ENCODE measurements at regions not wholly inside any gene's neighbourhood (a gene's known extent, or its start where the extent isn't known, plus 50 kb on each side); places are given as distances from the start of the nearest gene placed in this dataset.

GRCh38 chr3:147760941-147761340 is 351.8 kb downstream of the ZIC1 start:
- no peaks in the 10 kb centered on the region for H3K36me3 ChIP-seq (ENCODE audit: control insufficient read depth in 2 of 2, insufficient read depth in 2 of 2, low read length in 2 of 2)
- no peak overlapping the region for H3K4me3 ChIP-seq (ENCODE audit: low read length in 2 of 2)
- no peak overlapping the region for H3K9ac ChIP-seq (ENCODE audit: low read depth in 1 of 2, low read length in 2 of 2)
- H3K27ac ChIP-seq (ENCODE audit: low read depth in 2 of 2, low read length in 2 of 2), result no peak overlapping the region
- H3K4me1 ChIP-seq (ENCODE audit: control insufficient read depth in 2 of 2, insufficient read depth in 2 of 2, low read length in 2 of 2), result no peaks in the 10 kb centered on the region
- H3K27me3 ChIP-seq (ENCODE audit: control insufficient read depth in 2 of 2, insufficient read depth in 2 of 2, low read length in 2 of 2), result no peaks in the 10 kb centered on the region
- no peaks in the 10 kb centered on the region for H3K9me3 ChIP-seq (ENCODE audit: control insufficient read depth in 2 of 2, low read length in 2 of 2)

DNA sequence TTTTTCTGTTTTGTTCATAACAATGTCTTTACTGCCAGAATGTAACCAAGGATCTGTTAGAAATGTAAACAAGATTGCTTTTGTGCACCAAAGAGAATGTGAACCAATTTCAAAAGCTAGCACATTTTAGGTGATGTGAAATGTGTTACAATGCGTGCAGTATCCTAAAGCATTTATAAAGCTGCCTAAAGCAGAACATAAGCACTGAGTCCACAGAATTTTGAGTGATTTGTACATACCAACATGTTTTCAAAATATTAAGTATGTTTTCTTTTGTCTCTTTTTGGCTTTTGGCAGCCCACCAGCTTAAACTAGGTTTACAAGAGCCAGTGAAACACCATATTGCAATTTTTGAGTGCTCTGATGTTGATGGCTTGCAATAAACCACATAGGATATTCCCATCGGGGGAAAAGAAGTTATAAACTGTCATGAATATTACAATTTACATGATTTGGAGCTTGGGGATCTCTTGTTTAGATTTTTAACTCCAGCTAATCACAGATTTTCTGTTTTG is 364.0 kb downstream of the ZIC1 start:
- Histone ChIP-seq H3K36me3 (ENCODE audit: control insufficient read depth in 2 of 2, insufficient read depth in 2 of 2, low read length in 2 of 2) (no peaks in the 10 kb centered on the region), H3K4me1 (ENCODE audit: control insufficient read depth in 2 of 2, insufficient read depth in 2 of 2, low read length in 2 of 2) (peaks cover 0 to 2% of the 10 kb centered on the region in 2 donors), H3K9ac (ENCODE audit: low read depth in 1 of 2, low read length in 2 of 2) (no peak overlapping the region), H3K9me3 (ENCODE audit: control insufficient read depth in 2 of 2, low read length in 2 of 2) (no peaks in the 10 kb centered on the region), H3K27ac (ENCODE audit: low read depth in 2 of 2, low read length in 2 of 2) (no peak overlapping the region), H3K4me3 (ENCODE audit: low read length in 2 of 2) (no peak overlapping the region), H3K27me3 (ENCODE audit: control insufficient read depth in 2 of 2, insufficient read depth in 2 of 2, low read length in 2 of 2) (no peaks in the 10 kb centered on the region)

DNA sequence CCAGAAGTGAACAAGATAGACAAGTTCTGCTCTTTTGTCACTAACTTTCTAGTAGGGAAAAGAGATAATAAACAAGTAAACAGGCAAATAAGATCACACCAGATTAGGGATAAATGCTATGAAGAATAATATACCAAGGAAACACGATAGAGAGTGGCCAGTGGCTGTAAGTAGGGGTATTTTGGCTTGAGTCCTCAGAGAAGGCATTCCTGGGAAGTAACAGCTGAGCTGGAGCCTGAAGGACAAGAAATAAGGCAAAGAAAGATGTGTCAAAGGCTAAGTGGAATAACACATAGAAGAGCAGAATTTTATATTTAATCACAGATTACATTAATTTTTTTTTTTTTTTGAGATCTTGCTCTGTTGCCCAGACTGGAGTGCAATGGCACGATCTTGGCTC is 366.2 kb downstream of the ZIC1 start:
- Histone ChIP-seq H3K9me3 (ENCODE audit: control insufficient read depth in 2 of 2, low read length in 2 of 2) (no peaks in the 10 kb centered on the region), H3K4me3 (ENCODE audit: low read length in 2 of 2) (no peak overlapping the region), H3K27me3 (ENCODE audit: control insufficient read depth in 2 of 2, insufficient read depth in 2 of 2, low read length in 2 of 2) (no peaks in the 10 kb centered on the region), H3K27ac (ENCODE audit: low read depth in 2 of 2, low read length in 2 of 2) (no peak overlapping the region), H3K4me1 (ENCODE audit: control insufficient read depth in 2 of 2, insufficient read depth in 2 of 2, low read length in 2 of 2) (peaks cover 0 to 2% of the 10 kb centered on the region in 2 donors), H3K36me3 (ENCODE audit: control insufficient read depth in 2 of 2, insufficient read depth in 2 of 2, low read length in 2 of 2) (no peaks in the 10 kb centered on the region), H3K9ac (ENCODE audit: low read depth in 1 of 2, low read length in 2 of 2) (no peak overlapping the region)

GRCh38 chr3:147775816-147776530 is 366.8 kb downstream of the ZIC1 start:
- Histone ChIP-seq H3K27ac (ENCODE audit: low read depth in 2 of 2, low read length in 2 of 2) (no peak overlapping the region), H3K36me3 (ENCODE audit: control insufficient read depth in 2 of 2, insufficient read depth in 2 of 2, low read length in 2 of 2) (no peaks in the 10 kb centered on the region), H3K27me3 (ENCODE audit: control insufficient read depth in 2 of 2, insufficient read depth in 2 of 2, low read length in 2 of 2) (no peaks in the 10 kb centered on the region), H3K9me3 (ENCODE audit: control insufficient read depth in 2 of 2, low read length in 2 of 2) (no peaks in the 10 kb centered on the region), H3K4me3 (ENCODE audit: low read length in 2 of 2) (no peak overlapping the region), H3K9ac (ENCODE audit: low read depth in 1 of 2, low read length in 2 of 2) (no peak overlapping the region), H3K4me1 (ENCODE audit: control insufficient read depth in 2 of 2, insufficient read depth in 2 of 2, low read length in 2 of 2) (peaks cover 0 to 2% of the 10 kb centered on the region in 2 donors)

DNA sequence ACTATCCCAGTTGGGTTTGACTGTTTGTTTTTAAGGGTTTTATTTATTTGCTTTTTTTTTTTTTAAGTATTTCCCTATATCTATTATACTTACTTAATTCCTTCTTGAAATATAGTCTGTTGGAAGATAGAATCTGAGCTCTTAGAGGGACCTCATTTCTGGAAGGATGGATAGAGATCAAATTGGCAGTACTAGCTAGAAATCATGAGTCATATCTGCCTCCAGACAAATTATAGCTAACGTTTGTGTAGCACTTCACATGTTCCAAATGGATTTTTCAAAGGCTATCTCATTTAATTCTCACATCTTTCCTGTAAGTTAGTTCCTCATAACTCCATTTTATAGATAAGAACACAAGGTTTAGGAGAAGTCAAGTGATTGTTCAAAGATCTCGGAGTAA is 384.7 kb downstream of the ZIC1 start:
- Histone ChIP-seq H3K4me1 (ENCODE audit: control insufficient read depth in 2 of 2, insufficient read depth in 2 of 2, low read length in 2 of 2) (no peaks in the 10 kb centered on the region), H3K9me3 (ENCODE audit: control insufficient read depth in 2 of 2, low read length in 2 of 2) (no peaks in the 10 kb centered on the region), H3K27ac (ENCODE audit: low read depth in 2 of 2, low read length in 2 of 2) (no peak overlapping the region), H3K9ac (ENCODE audit: low read depth in 1 of 2, low read length in 2 of 2) (no peak overlapping the region), H3K36me3 (ENCODE audit: control insufficient read depth in 2 of 2, insufficient read depth in 2 of 2, low read length in 2 of 2) (no peaks in the 10 kb centered on the region), H3K4me3 (ENCODE audit: low read length in 2 of 2) (no peak overlapping the region), H3K27me3 (ENCODE audit: control insufficient read depth in 2 of 2, insufficient read depth in 2 of 2, low read length in 2 of 2) (no peaks in the 10 kb centered on the region)

DNA sequence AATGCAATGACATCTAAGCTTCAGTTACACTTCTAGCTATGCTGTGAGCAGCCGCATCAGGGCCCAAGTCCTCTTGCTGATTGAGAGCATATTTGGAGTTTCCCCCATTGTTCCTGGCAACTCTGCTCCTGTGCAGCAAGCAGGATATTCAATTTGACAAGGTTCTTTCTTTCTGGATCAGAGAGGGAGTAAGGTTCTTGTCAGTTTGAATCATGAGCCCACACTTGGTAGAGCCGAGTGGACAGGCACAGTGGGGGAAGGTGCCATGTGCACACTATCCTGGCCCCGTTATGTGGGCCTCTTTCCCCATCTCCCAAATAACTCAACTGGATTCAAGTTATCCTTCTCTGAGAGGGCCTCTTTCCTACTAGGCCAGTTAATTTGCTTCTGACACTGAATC is 385.4 kb downstream of the ZIC1 start:
- Histone ChIP-seq H3K9me3 (ENCODE audit: control insufficient read depth in 2 of 2, low read length in 2 of 2) (no peaks in the 10 kb centered on the region), H3K9ac (ENCODE audit: low read depth in 1 of 2, low read length in 2 of 2) (no peak overlapping the region)

GRCh38 chr3:147795418-147795817 is 386.3 kb downstream of the ZIC1 start:
- H3K4me3 ChIP-seq (ENCODE audit: low read length in 2 of 2), result no peak overlapping the region
- no peaks in the 10 kb centered on the region for H3K9me3 ChIP-seq (ENCODE audit: control insufficient read depth in 2 of 2, low read length in 2 of 2)
- no peak overlapping the region for H3K27ac ChIP-seq (ENCODE audit: low read depth in 2 of 2, low read length in 2 of 2)
- H3K27me3 ChIP-seq (ENCODE audit: control insufficient read depth in 2 of 2, insufficient read depth in 2 of 2, low read length in 2 of 2), result no peaks in the 10 kb centered on the region
- no peaks in the 10 kb centered on the region for H3K4me1 ChIP-seq (ENCODE audit: control insufficient read depth in 2 of 2, insufficient read depth in 2 of 2, low read length in 2 of 2)
- H3K9ac ChIP-seq (ENCODE audit: low read depth in 1 of 2, low read length in 2 of 2), result no peak overlapping the region
- no peaks in the 10 kb centered on the region for H3K36me3 ChIP-seq (ENCODE audit: control insufficient read depth in 2 of 2, insufficient read depth in 2 of 2, low read length in 2 of 2)

More for the DNA sequence above, 385.4 kb downstream of the ZIC1 start:
- no peak overlapping the region for H3K4me3 ChIP-seq (ENCODE audit: low read length in 2 of 2)
- H3K36me3 ChIP-seq (ENCODE audit: control insufficient read depth in 2 of 2, insufficient read depth in 2 of 2, low read length in 2 of 2), result no peaks in the 10 kb centered on the region
- no peaks in the 10 kb centered on the region for H3K4me1 ChIP-seq (ENCODE audit: control insufficient read depth in 2 of 2, insufficient read depth in 2 of 2, low read length in 2 of 2)
- H3K27ac ChIP-seq (ENCODE audit: low read depth in 2 of 2, low read length in 2 of 2), result no peak overlapping the region
- no peaks in the 10 kb centered on the region for H3K27me3 ChIP-seq (ENCODE audit: control insufficient read depth in 2 of 2, insufficient read depth in 2 of 2, low read length in 2 of 2)

DNA sequence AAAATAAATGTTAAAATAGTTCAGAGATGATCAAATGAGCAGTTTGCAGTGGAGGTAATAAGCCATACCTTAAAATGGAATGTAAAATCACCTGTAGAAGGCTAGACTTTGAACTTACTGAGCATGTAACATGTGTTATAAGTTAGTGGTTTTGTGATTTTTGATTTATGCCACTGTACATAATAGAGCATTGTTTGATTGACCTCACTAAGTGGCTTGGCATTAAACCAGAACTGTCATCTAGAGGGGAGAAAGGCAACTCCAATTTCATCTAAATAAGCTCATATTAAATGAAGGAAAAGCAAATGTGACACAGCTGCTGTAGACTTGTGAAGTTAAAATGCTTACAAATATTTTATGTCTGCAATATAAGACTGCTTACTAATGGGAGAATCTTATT is 387.9 kb downstream of the ZIC1 start:
- no peaks in the 10 kb centered on the region for H3K27me3 ChIP-seq (ENCODE audit: control insufficient read depth in 2 of 2, insufficient read depth in 2 of 2, low read length in 2 of 2)
- no peak overlapping the region for H3K9ac ChIP-seq (ENCODE audit: low read depth in 1 of 2, low read length in 2 of 2)
- no peak overlapping the region for H3K4me3 ChIP-seq (ENCODE audit: low read length in 2 of 2)
- no peaks in the 10 kb centered on the region for H3K4me1 ChIP-seq (ENCODE audit: control insufficient read depth in 2 of 2, insufficient read depth in 2 of 2, low read length in 2 of 2)
- no peak overlapping the region for H3K27ac ChIP-seq (ENCODE audit: low read depth in 2 of 2, low read length in 2 of 2)
- H3K36me3 ChIP-seq (ENCODE audit: control insufficient read depth in 2 of 2, insufficient read depth in 2 of 2, low read length in 2 of 2), result no peaks in the 10 kb centered on the region
- H3K9me3 ChIP-seq (ENCODE audit: control insufficient read depth in 2 of 2, low read length in 2 of 2), result no peaks in the 10 kb centered on the region

GRCh38 chr3:147799601-147800000 is 390.4 kb downstream of the ZIC1 start:
- no peak overlapping the region for H3K4me3 ChIP-seq (ENCODE audit: low read length in 2 of 2)
- no peaks in the 10 kb centered on the region for H3K4me1 ChIP-seq (ENCODE audit: control insufficient read depth in 2 of 2, insufficient read depth in 2 of 2, low read length in 2 of 2)
- no peaks in the 10 kb centered on the region for H3K27me3 ChIP-seq (ENCODE audit: control insufficient read depth in 2 of 2, insufficient read depth in 2 of 2, low read length in 2 of 2)
- no peaks in the 10 kb centered on the region for H3K9me3 ChIP-seq (ENCODE audit: control insufficient read depth in 2 of 2, low read length in 2 of 2)
- H3K36me3 ChIP-seq (ENCODE audit: control insufficient read depth in 2 of 2, insufficient read depth in 2 of 2, low read length in 2 of 2), result no peaks in the 10 kb centered on the region
- no peak overlapping the region for H3K9ac ChIP-seq (ENCODE audit: low read depth in 1 of 2, low read length in 2 of 2)
- H3K27ac ChIP-seq (ENCODE audit: low read depth in 2 of 2, low read length in 2 of 2), result no peak overlapping the region

- Histone ChIP-seq H3K4me3 (ENCODE audit: low read length in 2 of 2) (no peak overlapping the region), H3K4me1 (ENCODE audit: control insufficient read depth in 2 of 2, insufficient read depth in 2 of 2, low read length in 2 of 2) (no peaks in the 10 kb centered on the region), H3K27ac (ENCODE audit: low read depth in 2 of 2, low read length in 2 of 2) (no peak overlapping the region), H3K9ac (ENCODE audit: low read depth in 1 of 2, low read length in 2 of 2) (no peak overlapping the region), H3K36me3 (ENCODE audit: control insufficient read depth in 2 of 2, insufficient read depth in 2 of 2, low read length in 2 of 2) (no peaks in the 10 kb centered on the region), H3K27me3 (ENCODE audit: control insufficient read depth in 2 of 2, insufficient read depth in 2 of 2, low read length in 2 of 2) (no peaks in the 10 kb centered on the region), H3K9me3 (ENCODE audit: control insufficient read depth in 2 of 2, low read length in 2 of 2) (no peaks in the 10 kb centered on the region)
Measured at GRCh38 chr3:147807776-147808175, 398.6 kb downstream of the ZIC1 start.

All from mucosa of rectum (tissue), 2 donors.